ENCODE measurements at regions not wholly inside any gene's neighbourhood (a gene's known extent, or its start where the extent isn't known, plus 50 kb on each side); places are given as distances from the start of the nearest gene placed in this dataset.
"Not testable (repeated sequence)": the region's sequence is repeated elsewhere in the genome, so short reads cannot be mapped to it uniquely, and the experiment has no call there.

DNA sequence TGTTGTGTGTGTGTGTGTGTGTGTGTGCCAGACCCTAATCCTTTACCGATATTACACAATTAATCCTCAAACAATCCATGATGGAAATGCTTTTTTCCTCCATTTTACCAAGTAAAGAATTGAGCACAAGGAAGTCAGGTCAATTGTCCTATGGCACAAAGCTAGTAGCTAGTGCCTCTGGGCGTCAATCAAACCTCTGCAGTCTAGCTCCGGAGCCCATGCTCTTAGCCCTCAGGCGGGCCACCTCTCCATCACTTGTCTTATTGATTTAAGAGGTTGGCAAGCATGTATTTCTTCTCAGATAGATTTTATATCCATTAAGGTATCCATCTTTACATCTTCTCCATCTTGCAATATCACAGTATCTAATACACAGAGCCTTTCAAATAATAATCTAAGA lies 886.6 kb downstream of the TBL1XR1 start:
- DNase-seq (ENCODE audit: low read depth, low spot score): no peak

DNA sequence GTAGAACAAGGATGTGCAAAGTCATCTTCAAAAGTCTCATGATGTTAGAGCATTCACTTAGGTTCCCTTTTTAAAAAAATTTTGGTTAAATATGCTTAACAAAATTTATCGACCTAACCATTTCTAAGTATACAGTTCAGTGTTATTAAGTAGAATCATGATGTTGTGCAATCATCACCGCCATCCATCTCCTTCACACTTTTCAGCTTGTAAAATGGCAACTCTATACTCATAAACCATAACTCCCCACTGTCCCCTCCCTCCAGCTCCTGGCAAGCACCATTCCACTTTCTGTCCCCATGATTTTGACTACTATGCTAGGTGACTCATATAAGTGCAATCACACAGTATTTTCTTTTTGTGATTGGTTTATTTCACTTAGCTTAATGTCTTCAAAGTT lies 895.0 kb downstream of the TBL1XR1 start:
- no peak overlapping the region for H3K27ac ChIP-seq

More for the DNA sequence above, 886.6 kb downstream of the TBL1XR1 start:
- H3K27ac ChIP-seq: no peak overlapping the region

DNA sequence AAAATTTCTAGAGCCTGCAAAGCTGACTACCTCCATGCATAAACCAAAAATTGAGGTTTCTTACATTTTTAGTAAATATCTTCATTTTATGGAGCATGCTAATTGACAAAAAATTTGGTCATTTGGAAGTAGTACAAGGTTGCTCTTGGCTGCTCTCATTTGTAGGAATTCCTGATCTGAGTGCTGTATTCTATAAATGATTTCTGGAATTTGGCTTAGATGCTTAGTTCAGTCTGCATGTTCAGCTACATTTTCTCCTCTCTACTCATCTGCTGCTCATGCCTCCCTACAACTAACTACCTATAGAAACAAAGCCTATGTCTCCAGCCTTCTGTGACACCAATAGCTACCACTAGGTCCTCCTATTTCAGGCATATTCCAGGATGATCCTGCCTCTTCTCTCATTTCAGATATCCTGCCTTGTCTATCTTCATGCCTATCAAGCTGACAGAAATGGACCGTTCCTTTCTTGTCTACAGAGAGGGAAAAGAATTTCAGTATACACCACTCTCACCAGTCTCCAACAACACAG lies 901.1 kb downstream of the TBL1XR1 start:
- no peak overlapping the region for H3K27ac ChIP-seq
- DNase-seq (ENCODE audit: low read depth, low spot score): no peak

More for the DNA sequence above, 895.0 kb downstream of the TBL1XR1 start:
- DNase-seq (ENCODE audit: low read depth, low spot score): no peak

DNA sequence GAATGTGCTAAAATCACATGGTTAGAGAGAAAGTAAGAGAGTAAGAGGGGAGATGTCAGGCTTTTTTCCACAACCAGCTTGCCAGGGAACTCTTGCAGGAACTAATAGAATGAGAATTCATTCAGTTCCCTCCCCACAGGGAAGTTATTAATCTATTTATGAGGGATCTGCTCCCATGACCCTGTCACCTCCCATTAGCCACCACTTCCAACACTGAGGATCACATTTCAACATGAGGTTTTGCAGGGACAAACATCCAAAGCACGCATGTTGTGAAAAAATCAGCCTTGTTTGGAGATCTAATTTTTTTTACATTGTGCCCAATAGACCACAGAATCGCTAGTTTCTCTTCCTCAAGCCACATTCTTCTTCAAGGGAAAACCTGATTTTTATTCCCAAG lies 904.0 kb downstream of the TBL1XR1 start:
- H3K27ac ChIP-seq: no peak overlapping the region
- no peak for DNase-seq (ENCODE audit: low read depth, low spot score)

DNA sequence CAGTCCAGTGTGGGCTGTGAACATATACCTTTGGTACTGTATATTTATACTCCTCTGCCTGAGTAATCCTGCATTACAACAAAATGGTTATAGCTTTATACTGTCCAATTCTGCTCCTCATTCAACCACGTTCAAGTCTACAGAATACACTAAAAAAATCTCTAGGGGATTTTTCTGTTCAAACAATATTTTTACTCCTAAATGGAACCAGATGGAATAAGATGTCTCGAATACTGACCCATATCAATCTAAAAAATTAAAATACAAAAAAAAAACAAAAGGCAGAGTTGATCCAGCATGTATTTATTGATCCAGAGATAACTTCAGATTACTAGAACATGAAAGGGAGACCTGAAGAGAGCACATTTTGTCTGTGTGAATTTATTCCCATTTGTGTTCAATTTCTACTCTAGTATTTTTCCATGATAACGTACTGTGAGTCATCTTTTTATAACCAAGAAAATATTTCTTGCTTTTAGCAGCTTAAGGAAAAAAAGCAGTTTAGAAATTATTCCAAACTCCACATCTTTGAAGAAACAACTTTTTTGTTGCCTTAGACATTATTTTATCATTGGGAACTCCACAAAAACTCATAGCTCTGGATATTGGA lies 910.7 kb downstream of the TBL1XR1 start:
- no peak overlapping the region for H3K27ac ChIP-seq
- no peak for DNase-seq (ENCODE audit: low read depth, low spot score)

DNA sequence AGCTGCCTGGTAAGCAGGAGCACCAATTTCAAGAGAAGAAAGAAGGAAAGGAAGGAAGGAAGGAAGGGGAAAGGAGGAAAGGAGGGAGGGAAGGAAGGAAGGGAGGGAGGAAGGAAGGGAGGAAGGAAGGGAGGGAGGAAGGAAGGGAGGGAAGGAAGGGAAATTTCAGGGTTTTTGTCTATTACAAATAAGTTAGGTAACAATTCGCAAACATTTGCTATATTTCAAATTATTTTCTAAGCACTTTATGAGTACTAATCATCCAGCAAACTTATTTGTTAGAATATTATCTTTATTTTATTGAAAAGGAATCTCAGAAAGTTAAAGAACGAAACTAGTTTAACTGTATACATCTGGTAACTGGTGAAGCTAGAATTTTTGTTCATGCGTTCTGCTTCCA lies 921.7 kb downstream of the TBL1XR1 start:
- no peak for DNase-seq (ENCODE audit: low read depth, low spot score)

DNA sequence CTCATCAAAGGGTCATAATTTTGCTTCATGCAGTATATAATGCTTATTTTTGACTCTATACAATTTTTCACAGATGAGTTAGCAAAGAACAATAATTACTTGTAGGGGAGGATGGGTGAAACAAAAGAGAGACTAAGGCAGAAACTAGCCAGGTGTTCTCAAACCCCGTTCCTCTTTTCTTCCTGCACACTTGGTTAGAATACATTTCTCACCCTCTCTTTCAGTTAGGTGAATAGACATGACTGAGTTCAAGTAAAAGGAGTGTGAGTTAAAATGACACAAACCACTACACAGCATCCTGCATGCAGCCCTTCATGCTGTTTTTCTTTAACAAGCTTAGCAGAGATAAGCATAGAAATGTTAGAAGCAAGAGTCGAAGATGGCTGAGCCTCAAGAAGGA lies 922.2 kb downstream of the TBL1XR1 start:
- DNase-seq (ENCODE audit: low read depth, low spot score): no peak

More for the DNA sequence above, 921.7 kb downstream of the TBL1XR1 start:
- H3K27ac ChIP-seq: no peak overlapping the region

DNA sequence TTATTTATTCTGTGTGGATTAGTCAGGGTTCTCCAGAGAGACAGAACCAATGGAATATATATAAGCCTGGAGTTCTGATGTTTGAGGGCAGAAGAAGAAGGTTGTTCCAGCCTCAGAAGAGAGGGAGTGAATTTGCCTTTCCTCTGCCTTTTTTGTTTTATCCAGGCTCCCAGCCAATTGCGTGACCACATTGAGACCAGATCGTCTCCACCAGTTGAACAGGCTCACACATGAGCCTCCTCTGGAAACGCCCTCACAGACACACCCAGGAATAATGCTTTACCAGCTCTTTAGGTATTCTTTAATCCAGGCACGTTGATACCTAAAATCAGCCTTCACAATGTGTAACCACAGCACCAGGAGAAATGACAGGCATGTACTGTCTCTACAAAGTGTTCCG lies 923.1 kb downstream of the TBL1XR1 start:
- peak; percentile 10 for DNase-seq (ENCODE audit: low read depth, low spot score)

More for the DNA sequence above, 922.2 kb downstream of the TBL1XR1 start:
- H3K27ac ChIP-seq: no peak overlapping the region

DNA sequence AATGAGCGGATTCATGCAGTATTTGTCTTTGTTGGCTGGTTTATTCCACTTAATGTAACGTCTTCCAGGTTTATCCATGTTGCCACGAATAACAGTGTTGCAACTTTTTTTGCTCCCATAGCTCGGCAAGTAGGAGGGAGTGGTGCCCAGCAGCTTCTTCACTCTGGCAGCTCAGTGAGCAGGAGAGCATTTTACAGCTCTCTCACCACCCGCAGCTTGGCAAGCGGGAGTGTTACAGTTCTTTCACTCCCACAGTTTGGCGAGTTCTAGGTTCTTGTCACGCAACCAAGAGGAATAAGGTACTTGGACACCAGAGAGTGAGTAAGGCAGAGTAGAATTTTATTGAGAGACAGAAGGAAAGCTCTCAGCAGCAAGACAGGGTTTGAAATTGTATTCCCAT lies 935.2 kb downstream of the TBL1XR1 start:
- no peak for DNase-seq (ENCODE audit: low read depth, low spot score)
- no peak overlapping the region for H3K27ac ChIP-seq

More for the DNA sequence above, 923.1 kb downstream of the TBL1XR1 start:
- H3K27ac ChIP-seq: no peak overlapping the region

DNA sequence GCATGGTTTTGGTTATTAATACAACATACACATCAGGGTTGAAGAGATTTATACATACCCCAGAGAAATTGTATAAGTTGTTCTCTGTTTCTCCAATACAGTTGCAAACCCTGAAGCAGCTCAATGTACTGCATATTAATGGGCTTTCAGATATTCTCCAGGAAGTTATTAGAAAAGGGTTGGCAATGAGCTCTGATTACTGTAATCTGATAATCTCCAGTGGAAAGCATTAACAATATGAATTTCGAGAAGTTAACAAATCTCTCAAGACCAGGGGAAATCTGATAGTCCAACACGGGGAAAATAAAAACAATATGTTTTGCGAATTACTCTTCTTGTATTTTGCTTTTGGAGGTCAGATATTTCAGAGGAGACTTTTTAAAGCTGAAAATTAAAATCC lies 950.1 kb downstream of the TBL1XR1 start:
- H3K27ac ChIP-seq: no peak overlapping the region
- no peak for DNase-seq (ENCODE audit: low read depth, low spot score)

DNA sequence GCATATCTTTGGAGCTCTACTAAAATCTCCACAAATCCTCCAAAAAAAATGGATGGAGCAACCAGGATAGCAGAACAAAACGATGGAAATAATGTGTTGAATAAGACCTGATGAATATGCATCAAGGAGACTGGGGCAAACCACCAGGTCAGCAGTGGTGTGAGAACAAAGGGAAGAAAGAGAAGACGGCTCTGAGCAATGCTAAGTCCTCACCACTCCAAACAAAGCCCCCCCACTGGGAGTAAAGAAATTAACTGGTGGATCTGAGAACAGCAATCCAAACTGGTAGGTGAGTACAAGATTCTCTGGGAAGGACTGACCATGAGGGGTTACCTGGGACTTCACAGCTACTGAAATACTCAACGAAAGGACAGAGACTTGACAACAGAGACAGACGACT lies 977.3 kb downstream of the TBL1XR1 start:
- no peak overlapping the region for H3K27ac ChIP-seq
- DNase-seq (ENCODE audit: low read depth, low spot score): no peak

DNA sequence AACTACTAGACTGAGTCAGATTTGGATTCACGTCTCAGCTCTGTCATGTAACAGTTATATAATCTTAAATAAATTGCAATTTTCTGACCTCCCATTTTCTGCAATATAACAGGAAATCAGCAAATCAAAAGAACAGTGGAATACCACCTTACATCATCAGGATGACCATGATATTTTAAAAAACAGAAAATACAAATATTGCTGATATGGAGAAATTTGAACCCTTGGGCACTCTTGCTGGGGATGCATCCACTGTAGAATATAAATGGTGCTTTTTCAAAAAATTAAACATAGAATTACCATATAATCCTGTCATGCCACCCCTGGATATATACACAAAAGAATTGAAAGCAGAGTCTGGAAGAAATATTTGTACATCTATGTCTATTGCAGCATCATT lies 982.5 kb downstream of the TBL1XR1 start:
- H3K27ac ChIP-seq: no peak overlapping the region
- no peak for DNase-seq (ENCODE audit: low read depth, low spot score)

DNA sequence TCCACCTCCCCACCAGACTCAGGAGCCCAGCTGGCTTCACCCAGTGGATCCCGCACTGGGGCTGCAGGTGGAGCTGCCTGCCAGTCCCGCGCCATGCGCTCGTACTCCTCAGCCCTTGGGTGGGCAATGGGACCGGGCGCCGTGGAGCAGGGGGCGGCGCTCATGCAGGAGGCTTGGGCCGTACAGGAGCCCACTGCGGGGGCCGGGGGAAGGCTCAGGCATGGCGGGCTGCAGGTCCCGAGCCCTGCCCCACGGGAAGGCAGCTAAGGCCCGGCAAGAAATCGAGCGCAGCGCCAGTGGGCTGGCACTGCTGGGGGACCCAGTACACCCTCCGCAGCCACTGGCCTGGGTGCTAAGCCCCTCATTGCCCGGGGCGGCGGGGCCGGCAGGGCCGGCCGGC lies 984.0 kb downstream of the TBL1XR1 start:
- DNase-seq (ENCODE audit: low read depth, low spot score); H3K27ac ChIP-seq: not testable (repeated sequence)

DNA sequence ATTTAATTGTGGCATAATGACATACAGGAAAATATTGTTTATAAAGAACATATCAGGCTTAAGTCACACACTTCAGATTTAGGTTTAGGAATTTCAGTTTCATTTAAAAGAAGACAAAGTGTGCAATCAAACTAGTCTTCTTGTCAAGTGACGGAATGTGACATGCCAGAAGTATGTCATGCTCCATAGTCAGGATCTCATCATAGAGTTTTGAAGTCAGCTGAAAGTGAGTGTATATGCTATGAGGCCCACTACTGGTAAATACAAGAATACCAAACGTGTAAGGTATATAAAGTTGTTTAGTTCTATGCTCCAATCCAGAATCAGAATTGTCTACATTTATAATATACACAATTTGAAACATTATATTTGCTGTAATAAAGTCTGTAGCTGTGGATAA lies 988.4 kb downstream of the TBL1XR1 start:
- no peak overlapping the region for H3K27ac ChIP-seq
- no peak for DNase-seq (ENCODE audit: low read depth, low spot score)

DNA sequence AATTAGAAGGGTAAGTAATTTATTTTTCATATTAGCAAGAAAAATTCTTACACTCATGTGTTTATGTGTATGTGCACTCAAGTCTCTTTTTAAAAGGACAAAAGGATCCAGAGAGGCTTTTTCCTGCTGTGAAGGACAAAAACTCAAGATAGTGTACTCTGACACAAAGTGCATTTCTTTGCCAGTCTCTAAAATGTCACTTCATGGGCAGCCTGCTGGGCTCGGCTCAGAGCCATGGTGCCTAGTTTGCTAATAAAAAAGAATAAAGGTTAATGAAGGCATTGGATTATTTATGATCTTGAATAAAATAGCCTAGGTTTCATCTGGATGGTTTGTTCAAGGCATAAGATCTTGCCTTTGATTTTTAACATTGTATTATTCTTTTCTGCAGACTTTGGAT lies 989.0 kb downstream of the TBL1XR1 start:
- no peak for DNase-seq (ENCODE audit: low read depth, low spot score)
- H3K27ac ChIP-seq: no peak overlapping the region

DNA sequence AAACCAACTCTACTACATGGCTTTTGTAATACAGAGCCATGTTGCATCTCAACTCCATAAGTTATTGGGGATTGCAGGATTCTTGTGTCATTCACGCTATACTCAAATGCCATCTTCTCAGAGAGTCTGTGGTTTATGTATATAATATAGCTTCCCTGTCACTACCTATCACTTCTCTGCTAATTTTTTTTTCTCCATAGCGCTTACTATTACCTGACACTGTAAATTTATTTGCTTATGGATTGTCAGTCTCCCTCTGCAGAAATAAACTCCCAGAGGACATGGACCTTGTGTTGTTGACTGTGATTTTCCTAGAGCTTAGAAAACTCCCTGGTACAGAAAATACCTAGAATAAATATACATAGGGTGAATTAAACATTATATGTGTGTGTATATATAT lies 990.5 kb downstream of the TBL1XR1 start:
- no peak for DNase-seq (ENCODE audit: low read depth, low spot score)
- no peak overlapping the region for H3K27ac ChIP-seq

DNA sequence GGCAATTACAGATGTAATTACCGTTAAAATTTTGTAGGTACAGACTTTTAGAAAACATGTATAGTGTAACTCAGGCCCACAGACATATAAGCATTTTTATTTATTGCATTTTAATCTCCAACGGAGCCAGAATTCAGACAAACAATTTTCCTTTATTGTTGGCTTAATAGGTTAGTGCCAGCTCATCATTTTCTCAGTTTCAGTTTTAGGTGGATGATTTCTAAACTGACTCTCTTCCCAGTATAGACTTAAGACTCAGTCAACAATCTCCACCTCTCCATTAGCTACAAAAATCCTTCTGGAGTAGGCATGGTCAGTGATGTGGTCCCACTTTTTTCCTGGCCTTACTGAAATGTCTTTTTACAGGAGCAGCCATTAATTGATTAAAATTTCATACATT lies 994.6 kb downstream of the TBL1XR1 start:
- no peak overlapping the region for H3K27ac ChIP-seq
- DNase-seq (ENCODE audit: low read depth, low spot score): no peak

DNA sequence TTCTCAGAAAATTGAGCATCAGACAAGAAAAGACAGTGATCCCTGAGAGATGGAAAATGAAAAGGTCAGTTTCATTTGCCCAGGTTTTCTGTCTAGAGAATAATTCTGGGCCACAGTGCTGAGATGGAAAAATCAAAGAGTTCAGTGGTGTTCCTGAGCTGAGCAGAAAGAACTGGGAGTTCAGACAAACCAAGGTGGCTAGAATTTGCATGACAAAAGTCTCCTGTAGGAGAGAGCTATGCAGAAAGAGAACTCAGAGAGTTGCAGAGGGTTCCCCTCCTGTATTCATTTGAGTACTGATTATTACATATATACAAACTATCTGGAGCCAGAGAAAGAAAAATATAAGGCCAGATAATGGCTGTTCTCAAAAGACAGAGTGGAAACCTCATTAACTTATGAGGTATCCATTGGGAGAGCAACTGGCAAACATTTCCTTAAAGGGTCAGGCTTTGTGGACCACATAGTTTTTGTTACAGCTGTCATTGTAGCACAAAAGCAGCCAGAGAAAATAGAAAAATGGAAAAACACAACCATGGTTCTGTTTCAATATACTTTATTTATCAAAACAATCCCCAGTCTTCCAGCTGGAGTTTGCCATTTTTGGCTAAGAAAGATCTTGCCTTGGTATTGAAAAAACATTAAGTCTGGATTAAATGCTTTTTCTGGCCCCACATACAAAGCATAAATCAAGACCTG lies 1004.1 kb downstream of the TBL1XR1 start:
- no peak for DNase-seq (ENCODE audit: low read depth, low spot score)
- no peak overlapping the region for H3K27ac ChIP-seq

DNA sequence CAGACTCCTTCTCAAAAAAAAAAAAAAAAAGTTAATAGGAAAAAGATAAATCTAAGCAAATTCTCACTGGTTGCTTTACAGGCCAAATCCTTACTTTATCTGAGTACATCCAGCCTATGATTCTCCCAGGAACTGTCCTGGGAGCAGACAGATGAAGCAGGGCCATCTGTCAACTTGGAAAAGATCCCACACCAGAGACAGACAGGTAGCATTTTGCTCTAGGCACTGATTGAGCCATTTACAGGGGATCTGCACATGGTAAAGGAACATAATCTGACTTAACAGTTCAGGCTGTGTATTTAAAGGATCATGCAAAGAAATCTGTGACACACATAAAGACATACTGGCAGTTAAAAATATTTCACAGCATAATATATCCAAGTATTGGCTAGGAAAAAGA lies 1006.5 kb downstream of the TBL1XR1 start:
- H3K27ac ChIP-seq: no peak overlapping the region
- no peak for DNase-seq (ENCODE audit: low read depth, low spot score)

DNA sequence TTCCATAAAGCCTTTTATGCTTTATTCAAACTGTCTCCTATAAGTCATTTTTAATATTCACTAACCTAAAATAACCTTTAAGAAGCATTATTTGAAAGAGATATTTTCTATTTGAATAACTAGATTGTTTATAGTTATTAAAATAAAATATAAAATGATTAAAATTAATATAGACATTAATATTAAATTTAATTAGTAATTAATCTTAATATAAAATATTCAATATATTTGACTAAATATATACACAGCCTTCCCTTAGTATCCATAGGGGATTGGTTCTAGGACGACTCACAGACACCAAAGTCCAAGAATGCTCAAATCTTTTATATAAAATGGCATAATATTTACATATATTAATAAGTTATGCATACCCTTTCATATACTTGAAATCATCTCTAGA lies 1014.1 kb downstream of the TBL1XR1 start:
- H3K27ac ChIP-seq: no peak overlapping the region
- no peak for DNase-seq (ENCODE audit: low read depth, low spot score)

DNA sequence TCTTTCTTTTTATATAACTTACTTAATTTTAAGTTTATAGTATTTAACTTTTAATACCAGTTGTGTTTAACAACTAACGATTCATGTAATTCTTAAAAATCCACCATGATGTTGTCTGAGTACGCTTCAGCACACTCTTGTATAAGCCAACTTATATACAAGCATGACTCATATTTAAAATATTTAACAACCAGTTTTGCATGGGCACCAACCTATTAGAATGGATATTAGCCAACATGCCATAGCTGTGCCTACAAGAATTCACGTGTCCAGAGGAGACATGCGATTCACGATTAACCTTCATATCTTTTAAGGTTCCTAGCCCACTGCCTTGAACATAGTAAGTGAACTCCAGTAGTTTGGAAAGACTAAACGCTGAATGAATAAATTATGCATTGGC lies 1023.2 kb downstream of the TBL1XR1 start:
- no peak overlapping the region for H3K27ac ChIP-seq
- DNase-seq (ENCODE audit: low read depth, low spot score): no peak

DNA sequence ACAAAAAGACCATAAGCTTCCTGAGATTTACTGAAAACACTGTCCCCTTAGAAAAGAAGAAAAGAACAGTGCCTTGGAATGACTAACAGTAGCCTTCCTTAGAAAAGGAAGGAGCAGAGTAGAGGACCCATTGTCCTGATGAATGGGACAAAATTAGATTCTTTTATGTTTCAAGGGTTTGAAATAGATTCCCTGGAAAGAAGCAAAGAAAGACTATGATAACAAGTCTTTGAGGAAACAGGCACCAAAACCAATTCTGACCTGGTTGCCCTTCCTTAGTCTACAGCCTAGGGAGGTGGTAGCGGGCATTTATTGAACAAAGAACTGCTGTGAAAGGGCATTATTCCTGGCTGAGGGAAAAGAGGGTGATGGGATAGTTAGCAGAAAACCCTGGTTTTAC lies 1024.8 kb downstream of the TBL1XR1 start:
- no peak for DNase-seq (ENCODE audit: low read depth, low spot score)
- no peak overlapping the region for H3K27ac ChIP-seq
